DOHH2 (cell line): ENCODE measurements at regions not wholly inside any gene's neighbourhood (a gene's known extent, or its start where the extent isn't known, plus 50 kb on each side); places are given as distances from the start of the nearest gene placed in this dataset.

Experiments
- H3F3A ChIP-seq: fragments of 200-600 bp; sonication (generic), shearing (Covaris generic); 2 replicates; pipeline ENCODE4 v1.6.0; 2016; ENCODE audit warnings: antibody characterized with exemption, mild to moderate bottlenecking; ENCODE audit not compliant: control insufficient read depth, insufficient read depth
- H3K27ac ChIP-seq: fragments of 200-600 bp; sonication (generic); 2 replicates; pipeline ENCODE4 v1.5.1; 2014; ENCODE audit warnings: low read depth, mild to moderate bottlenecking, low read length, moderate library complexity
- H3K27me3 ChIP-seq: fragments of 200-600 bp; sonication (generic); 2 replicates; pipeline ENCODE4 v1.6.1; 2014; ENCODE audit warnings: mild to moderate bottlenecking, low read length, mixed read lengths; ENCODE audit not compliant: control insufficient read depth
- H3K36me3 ChIP-seq: fragments of 200-600 bp; sonication (generic); 2 replicates; pipeline ENCODE4 v1.6.1; 2014; ENCODE audit warnings: mild to moderate bottlenecking, low read length, moderate library complexity, mixed read lengths; ENCODE audit not compliant: control insufficient read depth
- H3K4me1 ChIP-seq: fragments of 200-600 bp; sonication (generic); 2 replicates; pipeline ENCODE4 v1.6.1; 2014; ENCODE audit warnings: mild to moderate bottlenecking, low read length, mixed read lengths; ENCODE audit not compliant: control insufficient read depth
- H3K4me2 ChIP-seq: fragments of 200-600 bp; sonication (generic); 2 replicates; pipeline ENCODE4 v1.6.0; 2014; ENCODE audit warnings: mild to moderate bottlenecking, low read length, moderate library complexity
- H3K4me3 ChIP-seq: fragments of 200-600 bp; sonication (generic); 2 replicates; pipeline ENCODE4 v1.5.1; 2014; ENCODE audit warnings: mild to moderate bottlenecking, low read length, mixed read lengths
- H3K79me2 ChIP-seq: fragments of 200-600 bp; sonication (generic); 2 replicates; pipeline ENCODE4 v1.6.1; 2014; ENCODE audit warnings: mild to moderate bottlenecking, low read length, mixed read lengths; ENCODE audit not compliant: control insufficient read depth
- H3K9me2 ChIP-seq: fragments of 200-600 bp; sonication (generic); replicated peaks from 2 replicates; pipeline ENCODE4 v1.6.1; 2014; ENCODE audit warnings: mild to moderate bottlenecking, low read length, mixed read lengths; ENCODE audit not compliant: control insufficient read depth
- H3K9me3 ChIP-seq: fragments of 200-600 bp; sonication (generic); 2 replicates; pipeline ENCODE4 v1.6.1; 2014; ENCODE audit warnings: antibody characterized with exemption, low read length, mixed read lengths; ENCODE audit not compliant: control insufficient read depth, insufficient read depth
- H4K20me1 ChIP-seq: fragments of 200-600 bp; sonication (generic); 2 replicates; pipeline ENCODE4 v1.6.0; 2014; ENCODE audit warnings: low read depth, mild to moderate bottlenecking, antibody characterized with exemption, low read length, moderate library complexity; ENCODE audit not compliant: control insufficient read depth, insufficient read depth
- CTCF ChIP-seq: fragments of 200-600 bp; sonication (generic); IDR thresholded peaks from one replicate; pipeline ENCODE4 v1.5.1; 2014; ENCODE audit warnings: antibody characterized with exemption, mild to moderate bottlenecking, low read depth, low read length; ENCODE audit not compliant: poor library complexity, severe bottlenecking
- EZH2phosphoT487 ChIP-seq: fragments of 200-600 bp; sonication (generic); IDR thresholded peaks from 2 replicates; pipeline ENCODE4 v1.6.1; 2017; ENCODE audit warnings: borderline replicate concordance, mild to moderate bottlenecking, antibody characterized with exemption, low read length, moderate library complexity, mixed read lengths

GRCh38 chr1:68307378-68307787 lies 75.1 kb upstream of the WLS start:
- H3K27ac ChIP-seq: no peak overlapping the region
- H3K4me2 ChIP-seq: no peak overlapping the region
- H3K79me2 ChIP-seq: no peaks in the 10 kb centered on the region
- H3K9me2 ChIP-seq: no peaks in the 10 kb centered on the region
- no peaks in the 10 kb centered on the region for H3K9me3 ChIP-seq
- H3F3A ChIP-seq: no peaks in the 10 kb centered on the region
- H4K20me1 ChIP-seq: no peaks in the 10 kb centered on the region
- H3K4me3 ChIP-seq: no peak overlapping the region
- no peaks in the 10 kb centered on the region for H3K36me3 ChIP-seq
- no peaks in the 10 kb centered on the region for H3K4me1 ChIP-seq
- peaks cover 2% of the 10 kb centered on the region; the same call in 1 of the 2 replicates for H3K27me3 ChIP-seq
- TF ChIP-seq CTCF (no peak), EZH2phosphoT487 (no peak)

- no peaks in the 10 kb centered on the region for H3F3A ChIP-seq
- no peak overlapping the region for H3K4me2 ChIP-seq
- H3K27me3 ChIP-seq: peaks cover 2% of the 10 kb centered on the region; the same call in 1 of the 2 replicates
- no peaks in the 10 kb centered on the region for H3K79me2 ChIP-seq
- TF ChIP-seq EZH2phosphoT487 (no peak), CTCF (no peak)
- H3K4me3 ChIP-seq: no peak overlapping the region
- H4K20me1 ChIP-seq: no peaks in the 10 kb centered on the region
- H3K9me3 ChIP-seq: no peaks in the 10 kb centered on the region
- H3K4me1 ChIP-seq: no peaks in the 10 kb centered on the region
- no peaks in the 10 kb centered on the region for H3K9me2 ChIP-seq
- H3K27ac ChIP-seq: no peak overlapping the region
- no peaks in the 10 kb centered on the region for H3K36me3 ChIP-seq
These were observed 69.2 kb upstream of the WLS start for GRCh38 chr1:68301471-68302001.

- no peak for TF ChIP-seq CTCF
- TF ChIP-seq EZH2phosphoT487: no peak
- Histone ChIP-seq H3K79me2 (no peaks in the 10 kb centered on the region), H3K9me3 (no peaks in the 10 kb centered on the region), H3K27ac (no peak overlapping the region), H3K27me3 (no peaks in the 10 kb centered on the region), H3F3A (no peaks in the 10 kb centered on the region), H3K36me3 (no peaks in the 10 kb centered on the region), H3K9me2 (no peaks in the 10 kb centered on the region), H3K4me3 (no peak overlapping the region), H3K4me1 (no peaks in the 10 kb centered on the region), H4K20me1 (no peaks in the 10 kb centered on the region), H3K4me2 (no peak overlapping the region)
These were observed 62.2 kb upstream of the WLS start for GRCh38 chr1:68294367-68295066.
